ENCODE measurements at regions not wholly inside any gene's neighbourhood (a gene's known extent, or its start where the extent isn't known, plus 50 kb on each side); places are given as distances from the start of the nearest gene placed in this dataset.
"Not testable (repeated sequence)": the region's sequence is repeated elsewhere in the genome, so short reads cannot be mapped to it uniquely, and the experiment has no call there.

- not testable (repeated sequence) for FAIRE-seq
Observed at GRCh38 chr9:22845243-22845642, 398.6 kb downstream of the DMRTA1 start.

GRCh38 chr9:22855980-22856379 lies 409.4 kb downstream of the DMRTA1 start:
- no peak for FAIRE-seq

DNA sequence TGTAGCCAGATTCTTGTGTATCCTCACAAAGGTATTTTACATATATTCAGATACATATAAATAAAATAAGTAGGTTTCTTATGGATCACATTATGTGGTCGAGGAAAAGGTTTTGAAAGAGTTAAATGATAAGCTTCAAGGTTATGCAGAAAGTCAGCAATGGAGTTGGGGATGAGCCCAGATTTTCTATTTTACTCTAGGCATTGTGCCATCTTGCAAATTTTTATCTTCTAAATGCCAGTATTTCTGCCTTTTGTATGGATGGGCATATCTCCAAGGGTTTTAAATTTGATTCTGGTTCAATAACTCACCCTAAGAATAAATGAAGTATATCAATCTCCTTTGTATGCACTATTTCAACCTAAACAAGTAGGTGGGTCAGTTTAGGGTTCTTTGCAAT lies 410.7 kb downstream of the DMRTA1 start:
- no peak for FAIRE-seq

DNA sequence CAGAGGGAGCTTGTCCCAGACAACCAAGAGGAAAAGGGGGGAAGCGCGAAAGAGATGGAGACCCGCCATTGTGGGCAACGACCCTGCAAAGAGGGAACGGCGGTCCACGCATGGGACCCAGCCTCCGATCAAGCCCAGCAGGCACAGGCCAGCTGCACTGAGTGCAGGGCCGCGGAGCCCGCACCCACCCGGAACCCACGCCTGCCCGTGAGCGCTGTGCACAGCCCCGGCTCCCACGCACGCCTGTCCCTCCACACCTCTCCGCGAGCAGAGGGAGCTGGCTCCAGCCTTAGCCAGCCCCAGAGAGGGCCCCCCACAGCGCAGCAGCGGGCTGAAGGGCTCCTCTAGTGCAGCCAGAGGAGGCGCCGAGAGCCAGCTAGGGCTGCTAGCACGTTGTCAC lies 416.5 kb downstream of the DMRTA1 start:
- no peak for FAIRE-seq

GRCh38 chr9:22863736-22864135 lies 417.1 kb downstream of the DMRTA1 start:
- no peak for FAIRE-seq

GRCh38 chr9:22893196-22893843 lies 446.7 kb downstream of the DMRTA1 start:
- FAIRE-seq = no peak

GRCh38 chr9:22898591-22898990 lies 452.0 kb downstream of the DMRTA1 start:
- FAIRE-seq = no peak

DNA sequence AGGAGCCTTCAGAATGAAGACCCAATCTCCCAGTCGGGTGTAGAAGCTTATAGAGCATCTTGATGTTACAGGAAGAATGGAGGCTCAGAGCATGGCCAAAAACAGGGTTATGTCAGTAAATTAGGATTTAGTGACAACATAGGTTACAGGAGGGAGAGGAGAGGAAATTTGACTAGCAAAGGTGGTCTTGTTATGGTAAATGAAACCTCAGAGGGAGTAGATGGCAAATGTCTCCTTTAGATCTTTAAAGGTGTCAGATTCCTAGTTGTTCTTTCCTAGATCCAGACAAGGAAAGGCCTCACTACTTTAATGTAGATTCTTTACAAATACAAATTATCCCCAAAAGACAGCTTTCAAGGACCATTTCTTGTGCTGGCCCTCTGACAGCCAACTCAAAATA lies 465.0 kb downstream of the DMRTA1 start:
- FAIRE-seq = no peak

DNA sequence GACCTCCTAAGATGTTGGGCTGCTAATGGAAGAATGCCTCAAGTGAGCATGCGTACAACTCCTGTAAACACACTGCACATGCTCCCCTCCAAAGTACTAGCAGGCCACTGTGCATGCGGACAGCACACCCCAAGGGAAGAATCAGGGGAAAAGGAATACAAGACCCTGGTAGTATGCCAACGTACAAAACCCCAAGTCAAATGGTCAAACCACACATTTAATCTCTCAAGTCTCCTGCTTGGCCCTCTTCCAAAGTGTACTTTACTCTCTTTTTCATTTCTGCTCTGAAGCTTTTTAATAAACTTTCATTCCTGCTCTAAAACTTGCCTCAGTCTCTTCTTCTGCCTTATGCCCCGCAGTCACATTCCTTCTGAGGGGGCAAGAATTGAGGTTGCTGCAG lies 466.4 kb downstream of the DMRTA1 start:
- FAIRE-seq = no peak

DNA sequence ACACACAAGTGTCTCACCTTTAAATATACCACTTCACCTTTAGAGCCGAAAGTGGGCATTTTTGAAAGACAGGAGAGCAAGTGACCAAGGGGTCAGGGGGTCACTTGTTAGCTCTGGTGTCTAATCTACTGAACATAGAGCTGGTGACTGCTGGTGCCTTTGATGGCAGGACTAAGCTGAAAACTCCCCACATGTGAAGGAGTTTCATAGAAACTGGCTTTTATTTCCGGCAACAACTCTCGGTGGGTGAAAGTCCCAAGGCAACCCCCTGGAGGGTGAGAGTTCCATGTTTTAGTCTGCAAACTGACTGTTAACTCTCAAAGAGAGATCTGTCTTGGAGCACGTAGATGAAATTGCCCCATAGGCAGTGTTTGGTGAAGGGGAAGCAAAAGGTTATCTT lies 466.9 kb downstream of the DMRTA1 start:
- no peak for FAIRE-seq

DNA sequence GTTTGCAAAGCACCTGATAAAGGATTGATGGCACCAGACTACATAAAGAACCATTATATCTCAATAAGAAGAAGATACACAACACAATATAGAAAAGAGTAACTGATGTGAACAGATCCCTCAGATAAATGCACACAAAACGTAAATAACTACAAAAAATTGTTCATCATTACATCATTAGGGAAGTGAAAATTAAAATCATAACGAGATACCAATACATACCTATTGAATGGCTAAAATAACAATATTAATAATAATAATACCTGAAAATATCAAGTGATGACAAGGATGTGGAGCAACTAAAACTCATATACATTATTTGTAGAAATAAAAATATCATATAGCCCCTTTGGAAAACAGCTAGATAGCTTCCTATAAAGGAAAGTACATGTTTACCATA lies 469.5 kb downstream of the DMRTA1 start:
- FAIRE-seq = no peak

- FAIRE-seq = no peak
Observed at GRCh38 chr9:22919423-22919822, 472.8 kb downstream of the DMRTA1 start.

- FAIRE-seq = no peak
Observed at GRCh38 chr9:22921742-22922141, 475.1 kb downstream of the DMRTA1 start.

- FAIRE-seq = no peak
Observed at GRCh38 chr9:22922222-22922621, 475.6 kb downstream of the DMRTA1 start.

DNA sequence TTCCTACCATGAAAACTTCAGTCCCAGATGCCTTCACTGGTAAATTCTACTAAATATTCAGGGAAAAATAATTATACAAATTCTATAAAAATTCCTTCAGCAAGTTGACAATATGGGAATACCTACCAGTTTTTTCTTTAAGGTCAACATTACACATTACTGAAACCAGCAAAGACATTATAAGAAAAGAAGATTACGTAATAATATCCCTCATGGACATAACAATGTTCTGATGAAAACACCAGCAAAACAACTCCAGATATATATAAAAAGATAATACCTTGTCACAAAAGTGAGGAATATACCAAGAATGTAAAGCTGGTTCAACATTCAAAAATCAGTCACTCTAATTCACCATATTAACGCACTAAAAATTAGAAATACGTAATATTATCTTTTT lies 507.9 kb downstream of the DMRTA1 start:
- FAIRE-seq = no peak

DNA sequence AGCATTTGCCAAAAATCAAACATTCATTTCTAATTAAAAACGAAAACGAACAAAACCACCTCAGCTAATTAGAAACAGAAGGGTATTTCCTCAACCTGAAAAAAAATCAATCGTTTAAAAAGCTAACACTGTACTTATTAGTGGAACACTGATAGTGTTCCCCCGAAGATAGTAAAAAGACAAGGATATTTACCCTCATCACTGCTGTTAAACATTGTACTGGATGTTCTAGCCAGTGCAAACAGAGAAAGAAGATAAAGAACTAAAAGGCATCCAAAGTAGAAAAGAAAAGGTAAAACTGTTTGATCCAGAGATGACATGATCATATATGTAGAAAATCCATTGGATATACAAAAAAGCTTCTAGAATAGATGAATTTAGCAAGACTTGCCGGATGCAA lies 508.3 kb downstream of the DMRTA1 start:
- FAIRE-seq = no peak

- FAIRE-seq = no peak
Observed at GRCh38 chr9:22969350-22969979, 522.8 kb downstream of the DMRTA1 start.

DNA sequence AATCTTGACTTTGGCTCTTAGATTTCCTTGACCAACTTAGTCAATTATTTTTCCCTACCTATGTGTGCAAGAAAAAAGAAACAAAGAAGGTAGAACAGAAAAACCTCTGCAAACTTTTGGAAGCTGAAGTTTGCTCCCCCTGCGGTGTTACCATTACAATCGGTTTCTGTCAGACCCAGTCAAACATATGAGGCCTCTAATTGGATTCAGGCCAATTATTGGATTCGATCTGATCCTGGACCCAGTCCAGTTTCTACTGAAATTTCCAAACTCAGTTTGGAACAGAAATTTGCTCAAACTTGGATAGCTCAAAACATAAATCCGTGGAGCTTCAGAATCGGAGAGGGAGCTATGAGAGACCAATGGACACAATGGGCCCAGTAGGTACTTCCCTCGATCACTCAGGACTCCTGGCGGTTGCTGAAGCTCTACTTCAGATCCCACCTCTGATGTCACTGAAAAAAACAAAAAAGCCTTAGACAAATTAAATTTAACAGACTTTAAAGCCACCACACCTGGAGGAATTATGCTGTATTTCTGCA lies 523.9 kb downstream of the DMRTA1 start:
- FAIRE-seq = no peak

GRCh38 chr9:22975951-22976350 lies 529.3 kb downstream of the DMRTA1 start:
- FAIRE-seq = no peak

DNA sequence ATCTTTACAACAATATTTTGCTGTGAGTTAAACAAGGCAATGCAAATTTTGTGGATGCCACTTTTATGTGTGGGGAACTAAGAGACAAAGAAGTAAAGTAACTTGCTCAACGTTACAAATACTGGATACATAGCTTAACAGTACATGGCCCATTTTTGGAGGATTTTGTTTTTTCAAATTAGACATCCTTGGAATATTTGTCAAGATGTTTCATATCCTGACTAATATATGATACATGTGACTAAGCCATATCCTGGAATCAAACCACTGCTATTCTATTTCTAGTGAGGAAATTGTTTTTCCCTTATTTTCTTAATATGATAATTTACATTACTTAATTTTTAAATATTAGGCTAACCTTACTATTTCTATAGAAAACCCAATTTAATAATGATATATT lies 529.8 kb downstream of the DMRTA1 start:
- FAIRE-seq = no peak

DNA sequence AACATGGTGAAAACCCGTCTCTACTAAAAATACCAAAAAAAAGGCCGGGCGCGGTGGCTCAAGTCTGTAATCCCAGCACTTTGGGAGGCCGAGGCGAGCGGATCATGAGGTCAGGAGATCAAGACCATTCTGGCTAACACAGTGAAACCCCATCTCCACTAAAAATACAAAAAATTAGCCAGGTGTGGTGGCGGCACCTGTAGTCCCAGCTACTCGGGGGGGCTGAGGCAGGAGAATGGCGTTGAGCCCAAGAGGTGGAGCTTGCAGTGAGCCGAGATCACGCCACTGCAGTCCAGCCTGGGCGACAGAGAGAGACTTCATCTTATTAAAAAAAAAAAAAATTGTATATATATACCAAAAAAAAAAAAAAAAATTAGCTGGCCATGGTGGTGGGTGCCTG lies 533.8 kb downstream of the DMRTA1 start:
- FAIRE-seq = not testable (repeated sequence)

DNA sequence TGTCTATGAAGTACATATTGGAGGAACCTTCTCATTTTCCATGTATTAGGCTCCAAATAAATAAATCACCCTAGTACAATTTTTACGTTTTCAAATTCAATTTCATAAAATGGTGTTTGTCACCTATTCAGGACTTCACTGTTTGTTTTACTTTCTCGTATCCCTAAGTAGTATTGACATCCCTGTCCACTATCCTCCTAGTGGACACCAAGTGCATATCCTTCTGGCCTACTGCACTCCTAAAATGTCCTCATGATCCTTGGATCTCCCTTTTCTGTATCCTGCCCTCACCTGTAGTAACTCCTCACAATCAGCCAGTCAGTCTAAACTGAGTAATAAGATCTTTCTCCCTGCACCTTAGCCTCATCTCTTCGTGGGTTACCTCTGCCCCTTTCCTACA lies 539.9 kb downstream of the DMRTA1 start:
- FAIRE-seq = no peak

GRCh38 chr9:22990349-22990748 lies 543.7 kb downstream of the DMRTA1 start:
- FAIRE-seq = no peak

DNA sequence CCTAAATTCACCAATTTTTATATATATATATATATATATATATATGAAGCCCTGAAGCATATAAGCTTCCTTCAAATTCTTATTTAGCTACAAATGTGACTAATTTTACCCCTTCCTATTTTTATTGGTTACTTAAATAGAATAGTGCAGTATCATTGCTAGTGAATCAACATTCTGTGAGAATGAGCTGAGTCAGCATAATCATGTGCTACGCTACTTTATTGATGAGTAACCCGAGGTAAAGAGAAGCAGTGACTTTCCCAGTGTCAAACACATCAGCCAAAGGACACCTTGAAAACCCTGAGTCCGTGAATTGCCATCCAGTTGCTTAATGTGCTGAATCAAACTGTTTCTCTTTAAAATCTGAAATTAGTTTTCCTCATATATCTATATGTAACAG lies 546.2 kb downstream of the DMRTA1 start:
- no peak for FAIRE-seq

GRCh38 chr9:22997923-22998322 lies 551.3 kb downstream of the DMRTA1 start:
- FAIRE-seq = no peak

Measured in islet of Langerhans (tissue), 1 donor.